Neural cell (in vitro differentiated cells): ENCODE measurements at regions not wholly inside any gene's neighbourhood (a gene's known extent, or its start where the extent isn't known, plus 50 kb on each side); places are given as distances from the start of the nearest gene placed in this dataset.

Experiments used
- H2AFZ ChIP-seq: fragments of 200-600, 300-800 bp; sonication (generic), shearing (Covaris generic); 2 replicates; pipeline ENCODE4 v1.6.0; 2014; ENCODE audit warnings: low read depth, mild to moderate bottlenecking, antibody characterized with exemption, low read length, moderate library complexity
- H3F3A ChIP-seq: fragments of 200-600 bp; shearing (Covaris generic); 2 replicates; pipeline ENCODE4 v1.6.1; 2016; ENCODE audit warnings: mild to moderate bottlenecking, moderate library complexity, mixed read lengths, antibody characterized with exemption, low read length; ENCODE audit not compliant: insufficient read depth, poor library complexity, severe bottlenecking
- H3K27ac ChIP-seq: fragments of 200-600, 300-800 bp; sonication (generic), shearing (Covaris generic); 2 replicates; pipeline ENCODE4 v1.5.1; 2014; ENCODE audit warnings: mild to moderate bottlenecking, low read length, moderate library complexity
- H3K27me3 ChIP-seq: fragments of 300-800, 200-600 bp; sonication (generic), shearing (Covaris generic); 2 replicates; pipeline ENCODE4 v1.6.0; 2014; ENCODE audit warnings: mild to moderate bottlenecking, low read depth, low read length, moderate library complexity; ENCODE audit not compliant: insufficient read depth
- H3K36me3 ChIP-seq: fragments of 300-800, 200-600 bp; sonication (generic), shearing (Covaris generic); 2 replicates; pipeline ENCODE4 v1.5.1; 2014; ENCODE audit warnings: mild to moderate bottlenecking, antibody characterized with exemption, low read length, moderate library complexity; ENCODE audit not compliant: insufficient read depth
- H3K4me2 ChIP-seq: fragments of 300-800, 200-600 bp; sonication (generic), shearing (Covaris generic); 2 replicates; pipeline ENCODE4 v1.6.0; 2014; ENCODE audit warnings: mild to moderate bottlenecking, low read length
- H3K4me3 ChIP-seq: fragments of 300-800, 200-600 bp; sonication (generic), shearing (Covaris generic); 2 replicates; pipeline ENCODE4 v1.5.1; 2014; ENCODE audit warnings: mild to moderate bottlenecking, low read length, moderate library complexity
- H3K79me2 ChIP-seq: fragments of 200-600 bp; shearing (Covaris generic); replicated peaks from 2 replicates; pipeline ENCODE4 v1.6.0; 2014; ENCODE audit warnings: mild to moderate bottlenecking, low read length, moderate library complexity; ENCODE audit not compliant: insufficient read depth
- H3K9ac ChIP-seq: fragments of 300-800, 200-600 bp; sonication (generic), shearing (Covaris generic); 2 replicates; pipeline ENCODE4 v1.6.1; 2016; ENCODE audit warnings: mild to moderate bottlenecking, low read length, mixed read lengths
- H3K9me2 ChIP-seq: fragments of 200-600 bp; shearing (Covaris generic); 2 replicates; pipeline ENCODE4 v1.6.1; 2016; ENCODE audit warnings: mild to moderate bottlenecking, low read length, mixed read lengths; ENCODE audit not compliant: insufficient read depth
- H3K9me3 ChIP-seq: fragments of 200-600, 300-800 bp; sonication (generic), shearing (Covaris generic); 2 replicates; pipeline ENCODE4 v1.6.1; 2016; ENCODE audit warnings: mild to moderate bottlenecking, mixed run types, low read length, moderate library complexity, mixed read lengths
- H4K20me1 ChIP-seq: fragments of 200-600 bp; shearing (Covaris generic); 2 replicates; pipeline ENCODE4 v1.6.1; 2016; ENCODE audit warnings: mild to moderate bottlenecking, mixed run types; ENCODE audit not compliant: insufficient read depth
- EP300 ChIP-seq: fragments of 450-650 bp; conservative IDR thresholded peaks from 2 replicates; pipeline ENCODE4 v1.6.1; 2014; ENCODE audit warnings: antibody characterized with exemption, mild to moderate bottlenecking, moderate library complexity; ENCODE audit not compliant: poor library complexity, severe bottlenecking
- EZH2 ChIP-seq: fragments of 200-600, 300-800 bp; shearing (Covaris generic), sonication (generic); IDR thresholded peaks from 2 replicates; pipeline ENCODE4 v1.6.1; 2014; ENCODE audit warnings: antibody characterized with exemption, low read length, borderline replicate concordance, mild to moderate bottlenecking; ENCODE audit not compliant: insufficient read depth, poor library complexity, severe bottlenecking
- MXI1 ChIP-seq: fragments of 450-650 bp; conservative IDR thresholded peaks from 2 replicates; pipeline ENCODE4 v1.6.1; 2014; ENCODE audit warnings: antibody characterized with exemption, mild to moderate bottlenecking; ENCODE audit not compliant: poor library complexity, severe bottlenecking
- POLR2AphosphoS5 ChIP-seq: IDR thresholded peaks from 2 replicates; pipeline ENCODE4 v1.6.1; 2012
- RAD21 ChIP-seq: fragments of 450-650 bp; conservative IDR thresholded peaks from 2 replicates; pipeline ENCODE4 v1.6.1; 2014; ENCODE audit warnings: antibody characterized with exemption, mild to moderate bottlenecking, moderate library complexity
- SMC3 ChIP-seq: fragments of 450-650 bp; conservative IDR thresholded peaks from 2 replicates; pipeline ENCODE4 v1.6.1; 2014; ENCODE audit warnings: antibody characterized with exemption, mild to moderate bottlenecking, moderate library complexity; ENCODE audit not compliant: poor library complexity
- TAF1 ChIP-seq: IDR thresholded peaks from 2 replicates; pipeline ENCODE4 v1.6.1; 2012; ENCODE audit warnings: low read depth
- TF ChIP-seq, protein P1 (sequence below): IDR thresholded peaks from 2 replicates; pipeline ENCODE4 v1.6.1; 2012; ENCODE audit warnings: borderline replicate concordance
- TF ChIP-seq, protein P2 (sequence below): fragments of 450-650 bp; IDR thresholded peaks from 2 replicates; pipeline ENCODE4 v1.5.1; 2014; ENCODE audit warnings: antibody characterized with exemption, mild to moderate bottlenecking, moderate library complexity; ENCODE audit not compliant: poor library complexity, severe bottlenecking

DNA sequence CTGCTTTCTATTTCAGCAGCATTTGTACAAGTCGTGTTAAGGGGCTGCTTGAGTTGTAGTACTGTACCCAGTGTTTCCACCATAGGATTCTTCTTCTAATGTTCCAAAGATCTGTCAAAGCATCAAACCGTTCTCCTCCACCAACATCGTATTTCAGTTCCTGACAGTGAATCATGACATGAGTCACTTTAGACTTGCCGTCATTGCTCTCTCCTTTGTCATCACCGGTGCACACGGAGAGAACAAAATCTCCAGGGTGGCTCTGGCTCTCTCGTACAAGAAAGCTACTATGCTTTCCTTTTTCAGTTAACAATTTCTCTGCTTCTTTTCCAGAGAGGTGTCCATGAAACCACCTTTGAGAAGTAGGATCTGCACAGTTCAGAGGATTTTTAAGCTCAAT lies 270.9 kb upstream of the CCDC54 start:
- Histone ChIP-seq H3K4me2 (no peak overlapping the region), H3K27me3 (no peaks in the 10 kb centered on the region), H4K20me1 (no peaks in the 10 kb centered on the region), H3K4me3 (no peak overlapping the region), H2AFZ (no peak overlapping the region), H3K9me2 (no peaks in the 10 kb centered on the region), H3K36me3 (no peaks in the 10 kb centered on the region), H3K79me2 (no peaks in the 10 kb centered on the region), H3F3A (no peaks in the 10 kb centered on the region), H3K9me3 (no peaks in the 10 kb centered on the region), H3K9ac (no peak overlapping the region), H3K27ac (no peak overlapping the region)
- TF ChIP-seq POLR2AphosphoS5: no peak
- no peak for TF ChIP-seq RAD21
- no peak for TF ChIP-seq TAF1
- TF ChIP-seq, protein P1, sequence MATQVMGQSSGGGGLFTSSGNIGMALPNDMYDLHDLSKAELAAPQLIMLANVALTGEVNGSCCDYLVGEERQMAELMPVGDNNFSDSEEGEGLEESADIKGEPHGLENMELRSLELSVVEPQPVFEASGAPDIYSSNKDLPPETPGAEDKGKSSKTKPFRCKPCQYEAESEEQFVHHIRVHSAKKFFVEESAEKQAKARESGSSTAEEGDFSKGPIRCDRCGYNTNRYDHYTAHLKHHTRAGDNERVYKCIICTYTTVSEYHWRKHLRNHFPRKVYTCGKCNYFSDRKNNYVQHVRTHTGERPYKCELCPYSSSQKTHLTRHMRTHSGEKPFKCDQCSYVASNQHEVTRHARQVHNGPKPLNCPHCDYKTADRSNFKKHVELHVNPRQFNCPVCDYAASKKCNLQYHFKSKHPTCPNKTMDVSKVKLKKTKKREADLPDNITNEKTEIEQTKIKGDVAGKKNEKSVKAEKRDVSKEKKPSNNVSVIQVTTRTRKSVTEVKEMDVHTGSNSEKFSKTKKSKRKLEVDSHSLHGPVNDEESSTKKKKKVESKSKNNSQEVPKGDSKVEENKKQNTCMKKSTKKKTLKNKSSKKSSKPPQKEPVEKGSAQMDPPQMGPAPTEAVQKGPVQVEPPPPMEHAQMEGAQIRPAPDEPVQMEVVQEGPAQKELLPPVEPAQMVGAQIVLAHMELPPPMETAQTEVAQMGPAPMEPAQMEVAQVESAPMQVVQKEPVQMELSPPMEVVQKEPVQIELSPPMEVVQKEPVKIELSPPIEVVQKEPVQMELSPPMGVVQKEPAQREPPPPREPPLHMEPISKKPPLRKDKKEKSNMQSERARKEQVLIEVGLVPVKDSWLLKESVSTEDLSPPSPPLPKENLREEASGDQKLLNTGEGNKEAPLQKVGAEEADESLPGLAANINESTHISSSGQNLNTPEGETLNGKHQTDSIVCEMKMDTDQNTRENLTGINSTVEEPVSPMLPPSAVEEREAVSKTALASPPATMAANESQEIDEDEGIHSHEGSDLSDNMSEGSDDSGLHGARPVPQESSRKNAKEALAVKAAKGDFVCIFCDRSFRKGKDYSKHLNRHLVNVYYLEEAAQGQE: no peak
- no peak for TF ChIP-seq EP300
- no peak for TF ChIP-seq MXI1
- no peak for TF ChIP-seq SMC3
- TF ChIP-seq, protein P2, sequence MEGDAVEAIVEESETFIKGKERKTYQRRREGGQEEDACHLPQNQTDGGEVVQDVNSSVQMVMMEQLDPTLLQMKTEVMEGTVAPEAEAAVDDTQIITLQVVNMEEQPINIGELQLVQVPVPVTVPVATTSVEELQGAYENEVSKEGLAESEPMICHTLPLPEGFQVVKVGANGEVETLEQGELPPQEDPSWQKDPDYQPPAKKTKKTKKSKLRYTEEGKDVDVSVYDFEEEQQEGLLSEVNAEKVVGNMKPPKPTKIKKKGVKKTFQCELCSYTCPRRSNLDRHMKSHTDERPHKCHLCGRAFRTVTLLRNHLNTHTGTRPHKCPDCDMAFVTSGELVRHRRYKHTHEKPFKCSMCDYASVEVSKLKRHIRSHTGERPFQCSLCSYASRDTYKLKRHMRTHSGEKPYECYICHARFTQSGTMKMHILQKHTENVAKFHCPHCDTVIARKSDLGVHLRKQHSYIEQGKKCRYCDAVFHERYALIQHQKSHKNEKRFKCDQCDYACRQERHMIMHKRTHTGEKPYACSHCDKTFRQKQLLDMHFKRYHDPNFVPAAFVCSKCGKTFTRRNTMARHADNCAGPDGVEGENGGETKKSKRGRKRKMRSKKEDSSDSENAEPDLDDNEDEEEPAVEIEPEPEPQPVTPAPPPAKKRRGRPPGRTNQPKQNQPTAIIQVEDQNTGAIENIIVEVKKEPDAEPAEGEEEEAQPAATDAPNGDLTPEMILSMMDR: no peak
- TF ChIP-seq EZH2: no peak

DNA sequence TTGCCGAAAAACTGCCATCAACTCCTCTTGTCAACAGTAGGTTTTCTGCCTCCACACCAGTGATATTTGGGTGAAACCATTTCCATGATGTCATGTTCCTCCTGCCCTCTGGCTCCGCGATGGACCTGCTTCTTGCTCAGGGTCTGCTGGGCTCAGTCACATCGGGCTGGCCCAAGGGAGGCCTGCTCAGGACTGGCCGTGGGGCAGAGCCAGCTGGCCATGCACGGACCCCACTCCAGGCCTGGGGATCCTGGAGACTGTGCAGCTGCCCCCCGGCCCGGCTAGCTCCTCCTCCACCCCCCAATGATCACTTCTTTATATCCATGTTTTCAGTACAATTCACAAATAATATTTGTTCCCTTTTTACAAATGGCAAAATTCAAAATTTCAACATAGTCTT lies 270.3 kb upstream of the CCDC54 start:
- no peak overlapping the region for H3K9ac ChIP-seq
- H3K27ac ChIP-seq: no peak overlapping the region

More for the DNA sequence above, 270.3 kb upstream of the CCDC54 start:
- no peaks in the 10 kb centered on the region for H3K9me3 ChIP-seq
- no peak overlapping the region for H2AFZ ChIP-seq
- no peak overlapping the region for H3K4me2 ChIP-seq
- H3K4me3 ChIP-seq: no peak overlapping the region
- H3K27me3 ChIP-seq: no peaks in the 10 kb centered on the region
- TF ChIP-seq EZH2 (no peak), RAD21 (no peak), TAF1 (no peak), MXI1 (no peak), EP300 (no peak), POLR2AphosphoS5 (no peak), SMC3 (no peak)
- TF ChIP-seq, protein P2: no peak
- TF ChIP-seq, protein P1: no peak
- no peaks in the 10 kb centered on the region for H3K9me2 ChIP-seq
- no peaks in the 10 kb centered on the region for H3K36me3 ChIP-seq
- no peaks in the 10 kb centered on the region for H3F3A ChIP-seq
- no peaks in the 10 kb centered on the region for H4K20me1 ChIP-seq
- H3K79me2 ChIP-seq: no peaks in the 10 kb centered on the region
